H54 (cell line): ENCODE measurements at regions not wholly inside any gene's neighbourhood (a gene's known extent, or its start where the extent isn't known, plus 50 kb on each side); places are given as distances from the start of the nearest gene placed in this dataset.

Experiments
- DNase-seq: peaks from one replicate; pipeline ENCODE4 v3.0.0; 2011; ENCODE audit warnings: low spot score, mixed read lengths; ENCODE audit not compliant: insufficient read length
- FAIRE-seq: peaks from 3 replicates; lab custom pipeline; 2011; peaks lifted over from hg19 to GRCh38; lab: Jason Lieb, UNC
- POLR2A ChIP-seq: IDR thresholded peaks from 2 replicates; pipeline ENCODE4 v1.6.1; 2011; ENCODE audit warnings: low read depth, mild to moderate bottlenecking, low read length

DNA sequence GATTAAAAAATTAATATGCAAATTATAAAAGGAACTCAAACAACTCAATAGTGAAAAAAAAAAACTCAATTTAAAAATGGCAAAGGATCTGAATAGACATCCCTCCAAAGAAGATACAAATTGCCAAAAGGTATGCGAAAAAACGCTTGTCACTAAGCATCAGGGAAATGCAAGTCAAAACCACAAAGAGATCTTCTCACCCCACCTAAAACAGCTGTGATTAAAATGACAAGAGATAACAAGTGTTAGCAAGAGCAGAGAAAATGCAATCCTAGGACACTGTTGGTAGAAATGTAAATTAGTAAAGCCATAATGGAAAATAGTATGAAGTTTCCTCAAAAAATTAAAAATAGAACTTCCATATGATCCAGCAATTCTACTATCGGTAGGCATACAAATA lies 166.3 kb upstream of the ZC3H12C start:
- DNase-seq, result no peak
- no peak for TF ChIP-seq POLR2A
- FAIRE-seq, result no peak

DNA sequence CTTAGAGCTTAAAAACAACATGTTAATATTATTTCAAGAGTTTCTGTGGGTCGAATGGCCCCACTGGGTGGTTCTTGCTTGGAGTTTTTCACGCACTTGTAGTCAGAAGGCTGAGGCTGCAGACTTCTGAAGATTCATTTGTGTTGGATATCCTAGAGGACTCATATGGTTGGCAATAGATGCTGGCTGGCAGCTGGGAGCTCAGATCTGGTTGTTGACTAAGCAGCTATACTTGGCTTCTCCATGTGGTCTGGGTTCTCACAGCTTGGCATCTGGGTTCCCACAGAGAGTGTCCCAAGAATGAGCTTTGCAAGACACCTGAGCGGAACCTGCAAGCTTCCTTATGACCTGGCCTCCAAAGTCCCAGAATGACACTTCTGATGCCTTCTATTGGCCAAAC lies 163.9 kb upstream of the ZC3H12C start:
- no peak for TF ChIP-seq POLR2A

DNA sequence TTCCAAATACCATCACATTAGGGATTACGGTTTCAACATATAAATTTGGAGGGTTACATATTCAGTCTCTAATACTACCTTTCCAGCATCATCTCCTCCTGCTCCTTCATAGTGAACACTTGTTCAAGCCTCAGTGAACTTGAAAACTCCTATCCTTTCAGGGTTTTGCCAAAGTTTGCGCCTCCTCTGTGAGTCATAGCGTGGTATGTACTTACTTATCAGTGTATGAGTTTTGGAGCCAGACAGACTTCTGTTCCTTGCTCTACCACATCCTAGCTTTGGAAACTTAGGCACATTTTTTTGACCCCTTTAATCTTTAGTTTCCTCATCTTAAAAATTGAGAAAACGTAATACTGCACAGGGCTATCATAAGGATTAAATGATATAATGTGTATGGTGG lies 160.1 kb upstream of the ZC3H12C start:
- no peak for DNase-seq
- no peak for TF ChIP-seq POLR2A
- no peak for FAIRE-seq

More for the DNA sequence above, 163.9 kb upstream of the ZC3H12C start:
- FAIRE-seq (no peak), DNase-seq (no peak)

DNA sequence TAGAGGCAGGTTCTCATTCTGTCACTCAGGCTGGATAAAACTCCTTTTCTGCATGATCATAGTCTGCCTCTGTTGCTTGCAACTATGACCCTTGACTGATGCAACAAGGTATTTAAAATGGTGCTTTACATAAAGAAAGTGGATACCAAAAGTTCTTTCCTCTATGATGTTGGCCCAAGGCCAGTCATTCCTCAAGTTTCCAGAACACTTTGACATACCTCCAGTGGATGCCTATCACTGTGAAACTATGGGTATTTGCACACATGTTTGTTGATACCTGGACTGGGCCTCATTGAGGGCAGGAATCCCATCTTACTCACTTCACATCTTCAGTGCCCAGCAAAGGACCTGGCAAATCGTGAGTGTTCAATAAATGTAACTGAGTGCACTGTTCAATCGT lies 159.0 kb upstream of the ZC3H12C start:
- DNase-seq, result no peak
- FAIRE-seq, result no peak
- TF ChIP-seq POLR2A, result no peak

DNA sequence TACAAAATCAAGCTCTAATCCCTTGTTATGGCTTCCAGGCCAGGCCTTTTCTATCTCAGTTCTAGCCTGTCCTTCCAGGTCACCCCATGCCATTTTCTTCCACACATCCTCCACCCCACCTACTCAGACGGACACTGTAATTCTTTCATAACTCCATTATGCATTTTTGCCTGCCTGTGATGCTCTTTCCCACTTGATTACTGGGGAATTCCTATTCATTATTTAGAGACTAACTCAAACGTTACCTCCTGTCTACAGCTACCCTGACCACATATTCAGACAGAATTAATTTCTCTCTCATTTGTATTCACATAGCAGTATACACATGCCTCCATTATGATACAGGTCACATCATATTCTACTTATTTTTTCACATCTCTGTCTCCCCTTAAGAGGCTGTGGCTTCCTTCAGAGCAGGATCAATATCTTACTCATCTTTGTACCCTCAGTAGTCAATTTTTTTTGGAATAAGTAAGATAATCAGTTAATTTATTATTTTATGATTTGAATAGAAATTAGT lies 156.5 kb upstream of the ZC3H12C start:
- no peak for DNase-seq
- TF ChIP-seq POLR2A, result no peak
- no peak for FAIRE-seq

DNA sequence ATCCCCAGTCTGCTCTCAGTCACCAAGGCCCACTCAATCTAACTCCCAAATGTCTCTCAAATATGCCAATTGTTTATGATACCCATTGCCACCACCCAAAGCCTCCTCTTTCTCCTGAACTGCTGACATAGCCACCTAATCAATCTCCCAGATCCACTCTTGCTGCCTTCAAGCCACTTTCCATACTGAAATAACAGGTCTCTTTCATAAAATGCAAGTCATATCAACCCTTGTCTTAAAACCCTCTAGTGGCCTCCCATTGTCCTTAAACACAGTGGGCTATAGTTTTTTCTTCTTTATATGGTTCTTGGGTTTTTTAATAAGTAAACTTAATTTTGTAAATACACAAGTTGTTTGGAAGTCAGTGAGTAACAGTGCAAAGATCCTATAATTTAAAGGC lies 155.2 kb upstream of the ZC3H12C start:
- DNase-seq (no peak), FAIRE-seq (no peak)
- no peak for TF ChIP-seq POLR2A

DNA sequence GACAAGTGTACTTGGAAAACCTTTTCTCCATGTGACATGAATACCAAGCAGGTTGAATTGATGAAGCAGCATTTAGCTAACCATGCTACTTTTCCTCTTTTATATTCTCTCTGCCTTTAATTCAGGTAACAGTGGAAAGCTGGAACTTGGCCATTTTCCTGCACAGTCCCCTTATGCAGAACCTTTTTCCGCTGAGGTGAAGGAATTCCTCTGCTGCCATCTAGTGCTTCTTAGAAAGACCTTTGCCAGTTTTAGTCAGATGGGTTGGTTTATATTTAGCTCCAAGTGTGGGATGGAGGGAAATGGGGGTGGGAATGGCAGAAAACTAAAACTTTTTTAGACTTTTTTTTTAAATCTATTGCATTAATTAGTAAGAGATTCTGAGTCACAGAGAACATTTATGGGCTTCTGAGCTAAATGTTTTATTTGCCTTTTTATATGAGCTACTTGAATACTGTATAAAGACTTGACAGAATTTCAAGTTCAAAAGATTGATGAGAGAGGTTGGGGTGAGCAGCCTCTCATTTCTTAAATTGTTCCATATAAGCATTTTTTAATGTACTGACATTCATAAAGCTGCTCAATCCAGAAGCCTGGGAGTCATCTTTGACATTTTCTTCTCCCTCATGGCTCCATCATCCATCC lies 153.9 kb upstream of the ZC3H12C start:
- TF ChIP-seq POLR2A, result no peak
- peak; percentile 5 for DNase-seq
- FAIRE-seq, result peak; percentile 79

DNA sequence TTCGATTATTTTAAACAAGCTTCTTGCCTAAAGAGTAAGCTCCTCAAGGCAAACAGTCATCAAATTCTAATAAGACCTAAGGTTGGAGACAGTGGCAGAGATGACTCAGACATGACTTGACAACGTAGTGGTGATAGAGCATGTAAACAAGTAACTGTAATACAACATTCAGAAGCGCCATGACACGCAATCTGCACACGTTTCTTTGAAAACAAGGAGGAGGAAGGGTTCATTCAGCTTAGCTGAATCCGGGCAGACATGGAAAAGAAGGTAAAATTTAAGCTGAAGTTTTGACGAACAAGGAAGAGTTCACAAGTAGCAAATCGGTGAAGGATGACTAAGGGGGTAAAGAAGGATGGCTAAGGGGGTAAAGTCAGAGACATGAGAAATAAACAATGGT lies 152.4 kb upstream of the ZC3H12C start:
- peak; percentile 69 for FAIRE-seq
- TF ChIP-seq POLR2A, result no peak
- no peak for DNase-seq

DNA sequence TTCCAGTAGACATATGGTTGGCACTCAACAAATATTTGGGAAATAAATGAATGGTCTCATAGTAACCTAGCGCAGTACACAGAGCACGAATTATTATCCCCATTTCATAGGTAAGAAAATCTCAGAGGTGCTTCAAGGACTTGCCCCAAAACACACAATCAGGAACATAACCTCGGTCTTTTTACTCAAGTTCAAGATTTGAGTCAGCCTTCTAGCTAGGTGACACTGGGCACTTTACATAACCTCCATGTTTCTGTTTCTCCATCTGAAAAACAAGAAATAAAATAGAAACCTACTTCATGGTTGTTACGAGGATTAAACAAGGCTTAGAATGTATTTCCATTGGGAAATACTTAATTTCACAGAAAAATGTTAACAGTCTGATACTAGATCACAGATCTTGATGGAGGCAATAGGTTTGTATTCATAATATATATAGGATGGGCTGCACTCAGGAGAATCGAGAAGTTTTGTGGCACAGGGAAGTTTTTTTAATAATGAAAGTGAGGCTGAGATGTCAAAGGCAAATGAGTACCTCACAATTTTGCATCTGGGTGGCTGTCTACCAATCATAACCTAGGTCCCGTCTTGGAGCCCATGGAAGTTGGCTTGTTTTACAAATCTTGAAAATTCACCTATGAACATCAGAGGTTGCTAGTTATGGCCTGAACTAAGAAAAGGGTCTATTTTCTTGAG lies 147.4 kb upstream of the ZC3H12C start:
- DNase-seq (no peak), FAIRE-seq (no peak)
- no peak for TF ChIP-seq POLR2A

DNA sequence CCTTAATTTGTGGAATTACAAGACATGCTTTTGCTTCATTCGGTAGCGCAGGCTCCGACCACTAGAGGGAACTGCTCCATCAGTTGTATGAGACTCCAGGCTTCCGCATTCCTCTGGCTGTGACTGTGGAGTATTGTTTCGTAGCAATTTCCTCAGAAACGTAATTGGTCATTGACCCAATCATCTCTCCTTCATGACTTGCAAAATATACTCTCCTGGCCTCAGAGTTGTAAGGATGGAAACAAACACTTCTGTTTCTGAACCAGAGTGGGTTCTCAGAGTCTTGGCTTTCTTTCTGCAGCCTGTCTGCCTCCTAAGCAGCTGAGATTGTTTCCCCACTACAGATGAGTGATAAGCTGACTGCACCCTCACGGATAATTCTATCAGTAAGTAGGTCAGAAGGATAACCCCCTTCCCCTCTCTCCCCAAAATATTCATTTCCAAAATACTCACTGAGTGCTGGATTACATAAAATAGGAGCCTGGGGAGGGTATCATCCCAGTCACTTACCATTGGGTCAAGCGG lies 146.8 kb upstream of the ZC3H12C start:
- FAIRE-seq, result peak; percentile 94
- peak; percentile 23 for DNase-seq

DNA sequence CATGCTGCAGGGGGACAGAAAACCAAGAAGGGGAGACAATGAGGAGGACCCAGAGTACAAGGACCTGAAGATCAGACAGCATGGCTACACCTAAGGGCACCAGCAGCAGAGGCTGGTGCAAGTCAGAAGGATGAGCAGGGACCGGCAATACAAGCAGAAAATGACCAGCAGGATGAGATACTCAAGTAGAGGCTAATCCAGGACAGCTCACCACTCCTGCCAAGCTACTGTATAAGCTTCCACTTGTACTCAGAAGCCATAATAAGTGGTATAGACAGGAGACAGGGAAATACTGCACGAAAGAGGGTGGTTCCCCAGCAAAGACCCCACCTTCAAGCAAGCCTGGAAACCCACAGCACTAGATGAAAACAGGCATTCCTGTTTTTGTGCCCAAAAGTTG lies 138.7 kb upstream of the ZC3H12C start:
- DNase-seq, result no peak
- no peak for FAIRE-seq
- TF ChIP-seq POLR2A, result no peak

More for the DNA sequence above, 146.8 kb upstream of the ZC3H12C start:
- TF ChIP-seq POLR2A, result no peak

DNA sequence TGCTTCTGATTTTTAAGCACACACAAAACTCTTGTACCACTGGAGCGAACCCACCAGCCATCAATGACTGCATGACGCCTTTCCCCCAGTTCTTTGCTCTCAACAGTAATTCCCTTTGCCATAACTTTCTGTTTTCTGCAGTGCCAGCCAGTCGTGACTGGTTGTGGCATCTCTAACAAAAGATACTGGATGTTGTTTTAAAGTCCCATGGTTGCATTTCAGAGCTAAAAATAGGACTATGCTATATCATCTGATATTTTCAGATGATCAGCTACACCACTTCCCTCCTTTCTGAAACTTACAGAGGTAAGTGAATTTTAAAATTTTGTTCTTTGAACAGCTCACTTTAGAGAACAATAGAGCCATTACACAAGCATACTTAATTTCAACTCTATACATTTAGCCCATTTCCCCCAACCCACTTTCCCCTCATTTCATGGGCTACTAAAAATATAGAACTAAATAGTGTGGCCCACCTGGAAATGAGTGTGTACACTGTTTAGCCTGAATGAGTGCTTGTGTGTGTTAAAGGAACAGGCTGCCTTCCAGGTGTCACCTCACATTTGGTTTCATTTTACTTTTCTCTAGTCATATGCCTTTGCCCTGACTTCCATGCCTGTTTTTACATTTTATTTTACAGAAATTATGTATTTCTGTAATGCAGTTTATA lies 136.9 kb upstream of the ZC3H12C start:
- no peak for TF ChIP-seq POLR2A
- FAIRE-seq, result no peak
- DNase-seq, result no peak

DNA sequence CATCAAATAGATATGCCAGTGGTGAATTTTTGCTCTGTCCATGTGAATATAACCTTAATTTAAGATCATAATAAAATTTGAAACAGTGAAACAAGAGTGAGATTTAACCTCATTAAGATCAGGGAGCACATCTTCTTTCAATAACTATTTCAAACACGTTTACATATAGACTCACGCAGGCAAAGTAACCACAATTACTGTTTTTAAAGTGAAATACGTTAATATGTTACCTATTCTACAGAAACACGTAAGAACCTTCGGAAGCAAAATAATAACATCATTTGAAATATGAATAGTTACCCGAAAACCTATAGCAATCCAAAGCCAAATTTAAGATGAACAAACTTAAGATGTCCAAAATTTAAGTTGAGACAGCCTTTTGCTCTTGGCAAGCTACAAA lies 136.2 kb upstream of the ZC3H12C start:
- no peak for FAIRE-seq
- DNase-seq, result no peak
- no peak for TF ChIP-seq POLR2A

DNA sequence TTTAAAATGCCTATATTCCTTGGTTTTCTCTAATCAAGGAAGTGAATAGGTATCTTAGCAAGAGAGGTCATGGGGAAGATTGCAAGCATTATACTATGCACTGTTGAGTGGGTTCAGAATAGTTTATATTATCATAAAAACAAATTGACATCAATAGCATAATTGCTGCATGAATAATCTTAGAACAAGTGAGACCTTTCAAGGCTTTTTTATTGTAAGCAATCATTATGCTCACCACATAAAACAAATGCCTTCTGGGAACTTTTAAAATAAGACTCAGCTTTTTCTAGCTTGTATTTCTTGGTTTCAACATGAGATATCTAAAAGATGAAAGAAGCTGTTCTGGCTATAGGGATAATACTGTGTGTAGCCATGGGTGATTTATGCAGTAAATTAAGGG lies 135.6 kb upstream of the ZC3H12C start:
- FAIRE-seq (no peak), DNase-seq (no peak)
- TF ChIP-seq POLR2A, result no peak
